ENCODE measurements at regions not wholly inside any gene's neighbourhood (a gene's known extent, or its start where the extent isn't known, plus 50 kb on each side); places are given as distances from the start of the nearest gene placed in this dataset.

GRCh38 chr14:104318558-104319490 is 180.4 kb downstream of the KIF26A start:
- H3K4me1 ChIP-seq (ENCODE audit: control insufficient read depth, insufficient read depth, low read length), result no peaks in the 10 kb centered on the region

GRCh38 chr14:104319491-104320241 is 181.3 kb downstream of the KIF26A start:
- H3K4me3 ChIP-seq (ENCODE audit: low read length in 2 of 2), result no peak overlapping the region
- peaks cover 14 to 21% of the 10 kb centered on the region in 2 donors for H3K27me3 ChIP-seq (ENCODE audit: control insufficient read depth in 1 of 2, insufficient read depth in 2 of 2, low read length in 2 of 2)
- H3K36me3 ChIP-seq (ENCODE audit: control insufficient read depth in 2 of 2, insufficient read depth in 2 of 2, low read length in 2 of 2), result no peaks in the 10 kb centered on the region
- H3K27ac ChIP-seq (ENCODE audit: low read length), result no peak overlapping the region
- H3K9ac ChIP-seq (ENCODE audit: low read length in 2 of 2), result no peak overlapping the region
- no peaks in the 10 kb centered on the region for H3K4me1 ChIP-seq (ENCODE audit: control insufficient read depth, insufficient read depth, low read length)
- H3K9me3 ChIP-seq (ENCODE audit: control insufficient read depth in 2 of 2, low read length in 2 of 2), result no peaks in the 10 kb centered on the region

More at GRCh38 chr14:104318558-104319490, 180.4 kb downstream of the KIF26A start:
- Histone ChIP-seq H3K4me3 (ENCODE audit: low read length in 2 of 2) (no peak overlapping the region), H3K9me3 (ENCODE audit: control insufficient read depth in 2 of 2, low read length in 2 of 2) (no peaks in the 10 kb centered on the region), H3K27me3 (ENCODE audit: control insufficient read depth in 1 of 2, insufficient read depth in 2 of 2, low read length in 2 of 2) (peaks cover 11 to 21% of the 10 kb centered on the region in 2 donors), H3K36me3 (ENCODE audit: control insufficient read depth in 2 of 2, insufficient read depth in 2 of 2, low read length in 2 of 2) (no peaks in the 10 kb centered on the region), H3K27ac (ENCODE audit: low read length) (no peak overlapping the region), H3K9ac (ENCODE audit: low read length in 2 of 2) (no peak overlapping the region)

GRCh38 chr14:104320611-104321086 is 182.3 kb downstream of the KIF26A start:
- H3K4me3 ChIP-seq (ENCODE audit: low read length in 2 of 2), result no peak overlapping the region
- no peaks in the 10 kb centered on the region for H3K4me1 ChIP-seq (ENCODE audit: control insufficient read depth, insufficient read depth, low read length)
- no peaks in the 10 kb centered on the region for H3K36me3 ChIP-seq (ENCODE audit: control insufficient read depth in 2 of 2, insufficient read depth in 2 of 2, low read length in 2 of 2)
- no peak overlapping the region for H3K27ac ChIP-seq (ENCODE audit: low read length)
- H3K27me3 ChIP-seq (ENCODE audit: control insufficient read depth in 1 of 2, insufficient read depth in 2 of 2, low read length in 2 of 2), result peaks cover 14 to 21% of the 10 kb centered on the region in 2 donors
- H3K9me3 ChIP-seq (ENCODE audit: control insufficient read depth in 2 of 2, low read length in 2 of 2), result peaks cover 0 to under 1% of the 10 kb centered on the region in 2 donors
- H3K9ac ChIP-seq (ENCODE audit: low read length in 2 of 2), result no peak overlapping the region

GRCh38 chr14:104321088-104321801 is 182.9 kb downstream of the KIF26A start:
- peaks cover 14 to 21% of the 10 kb centered on the region in 2 donors for H3K27me3 ChIP-seq (ENCODE audit: control insufficient read depth in 1 of 2, insufficient read depth in 2 of 2, low read length in 2 of 2)
- no peaks in the 10 kb centered on the region for H3K4me1 ChIP-seq (ENCODE audit: control insufficient read depth, insufficient read depth, low read length)
- no peak overlapping the region for H3K4me3 ChIP-seq (ENCODE audit: low read length in 2 of 2)
- H3K9me3 ChIP-seq (ENCODE audit: control insufficient read depth in 2 of 2, low read length in 2 of 2), result peaks cover 0 to 3% of the 10 kb centered on the region in 2 donors
- H3K9ac ChIP-seq (ENCODE audit: low read length in 2 of 2), result no peak overlapping the region
- no peak overlapping the region for H3K27ac ChIP-seq (ENCODE audit: low read length)
- no peaks in the 10 kb centered on the region for H3K36me3 ChIP-seq (ENCODE audit: control insufficient read depth in 2 of 2, insufficient read depth in 2 of 2, low read length in 2 of 2)

GRCh38 chr14:104321802-104322130 is 183.4 kb downstream of the KIF26A start:
- no peak overlapping the region for H3K9ac ChIP-seq (ENCODE audit: low read length in 2 of 2)
- no peaks in the 10 kb centered on the region for H3K4me1 ChIP-seq (ENCODE audit: control insufficient read depth, insufficient read depth, low read length)
- H3K4me3 ChIP-seq (ENCODE audit: low read length in 2 of 2), result no peak overlapping the region
- peaks cover 14 to 21% of the 10 kb centered on the region in 2 donors for H3K27me3 ChIP-seq (ENCODE audit: control insufficient read depth in 1 of 2, insufficient read depth in 2 of 2, low read length in 2 of 2)
- no peaks in the 10 kb centered on the region for H3K36me3 ChIP-seq (ENCODE audit: control insufficient read depth in 2 of 2, insufficient read depth in 2 of 2, low read length in 2 of 2)
- H3K9me3 ChIP-seq (ENCODE audit: control insufficient read depth in 2 of 2, low read length in 2 of 2), result peaks cover 0 to 3% of the 10 kb centered on the region in 2 donors
- no peak overlapping the region for H3K27ac ChIP-seq (ENCODE audit: low read length)

- no peaks in the 10 kb centered on the region for H3K4me1 ChIP-seq (ENCODE audit: control insufficient read depth, insufficient read depth, low read length)
- no peak overlapping the region for H3K9ac ChIP-seq (ENCODE audit: low read length in 2 of 2)
- no peak overlapping the region for H3K4me3 ChIP-seq (ENCODE audit: low read length in 2 of 2)
- no peaks in the 10 kb centered on the region for H3K36me3 ChIP-seq (ENCODE audit: control insufficient read depth in 2 of 2, insufficient read depth in 2 of 2, low read length in 2 of 2)
- H3K27me3 ChIP-seq (ENCODE audit: control insufficient read depth in 1 of 2, insufficient read depth in 2 of 2, low read length in 2 of 2), result peaks cover 11 to 21% of the 10 kb centered on the region in 2 donors
- no peak overlapping the region for H3K27ac ChIP-seq (ENCODE audit: low read length)
- peaks cover 2 to 3% of the 10 kb centered on the region in 2 donors for H3K9me3 ChIP-seq (ENCODE audit: control insufficient read depth in 2 of 2, low read length in 2 of 2)
Measured at GRCh38 chr14:104322531-104323366, 184.4 kb downstream of the KIF26A start.

- H3K36me3 ChIP-seq (ENCODE audit: control insufficient read depth in 2 of 2, insufficient read depth in 2 of 2, low read length in 2 of 2), result no peaks in the 10 kb centered on the region
- H3K27ac ChIP-seq (ENCODE audit: low read length), result no peak overlapping the region
- H3K9me3 ChIP-seq (ENCODE audit: control insufficient read depth in 2 of 2, low read length in 2 of 2), result peaks cover 3 to 6% of the 10 kb centered on the region in 2 donors
- no peak overlapping the region for H3K9ac ChIP-seq (ENCODE audit: low read length in 2 of 2)
- no peak overlapping the region for H3K4me3 ChIP-seq (ENCODE audit: low read length in 2 of 2)
- peaks cover 11 to 21% of the 10 kb centered on the region in 2 donors for H3K27me3 ChIP-seq (ENCODE audit: control insufficient read depth in 1 of 2, insufficient read depth in 2 of 2, low read length in 2 of 2)
- no peaks in the 10 kb centered on the region for H3K4me1 ChIP-seq (ENCODE audit: control insufficient read depth, insufficient read depth, low read length)
Measured at GRCh38 chr14:104323551-104324175, 185.3 kb downstream of the KIF26A start.

GRCh38 chr14:104326848-104327247 is 188.5 kb downstream of the KIF26A start:
- no peak overlapping the region for H3K27ac ChIP-seq (ENCODE audit: low read length)
- peaks cover 3 to 18% of the 10 kb centered on the region in 2 donors for H3K9me3 ChIP-seq (ENCODE audit: control insufficient read depth in 2 of 2, low read length in 2 of 2)
- H3K9ac ChIP-seq (ENCODE audit: low read length in 2 of 2), result no peak overlapping the region
- no peak overlapping the region for H3K4me3 ChIP-seq (ENCODE audit: low read length in 2 of 2)
- peaks cover 6 to 13% of the 10 kb centered on the region in 2 donors for H3K27me3 ChIP-seq (ENCODE audit: control insufficient read depth in 1 of 2, insufficient read depth in 2 of 2, low read length in 2 of 2)
- no peaks in the 10 kb centered on the region for H3K4me1 ChIP-seq (ENCODE audit: control insufficient read depth, insufficient read depth, low read length)
- H3K36me3 ChIP-seq (ENCODE audit: control insufficient read depth in 2 of 2, insufficient read depth in 2 of 2, low read length in 2 of 2), result no peaks in the 10 kb centered on the region

- Histone ChIP-seq H3K4me1 (ENCODE audit: control insufficient read depth, insufficient read depth, low read length) (no peaks in the 10 kb centered on the region), H3K9ac (ENCODE audit: low read length in 2 of 2) (no peak overlapping the region), H3K27ac (ENCODE audit: low read length) (no peak overlapping the region), H3K36me3 (ENCODE audit: control insufficient read depth in 2 of 2, insufficient read depth in 2 of 2, low read length in 2 of 2) (no peaks in the 10 kb centered on the region), H3K27me3 (ENCODE audit: control insufficient read depth in 1 of 2, insufficient read depth in 2 of 2, low read length in 2 of 2) (peaks cover 2 to 3% of the 10 kb centered on the region in 2 donors), H3K4me3 (ENCODE audit: low read length in 2 of 2) (no peak overlapping the region), H3K9me3 (ENCODE audit: control insufficient read depth in 2 of 2, low read length in 2 of 2) (peaks cover 3 to 18% of the 10 kb centered on the region in 2 donors)
Measured at GRCh38 chr14:104328607-104329006, 190.2 kb downstream of the KIF26A start.

Data from stomach smooth muscle (tissue), 2 donors.